Smooth muscle cell (in vitro differentiated cells): ENCODE measurements at regions not wholly inside any gene's neighbourhood (a gene's known extent, or its start where the extent isn't known, plus 50 kb on each side); places are given as distances from the start of the nearest gene placed in this dataset.

Source experiments
- DNase-seq: peaks from one replicate; lab custom pipeline; 2025; ENCODE audit not compliant: unreplicated experiment; lab: John Stamatoyannopoulos, UW
- H2AFZ ChIP-seq: fragments of 200-600 bp; sonication (generic); 2 replicates; pipeline ENCODE4 v1.6.0; 2016; ENCODE audit warnings: antibody characterized with exemption, low read depth, mild to moderate bottlenecking
- H3F3A ChIP-seq: fragments of 200-600 bp; sonication (generic); 2 replicates; pipeline ENCODE4 v1.6.0; 2017; ENCODE audit warnings: antibody characterized with exemption, low read depth
- H3K27ac ChIP-seq: fragments of 200-600 bp; sonication (generic); 2 replicates; pipeline ENCODE4 v1.5.1; 2016; ENCODE audit warnings: low read depth, mild to moderate bottlenecking
- H3K27me3 ChIP-seq: fragments of 200-600 bp; sonication (generic); 2 replicates; pipeline ENCODE4 v1.6.1; 2016; ENCODE audit warnings: low read depth, mild to moderate bottlenecking
- H3K36me3 ChIP-seq: fragments of 200-600 bp; sonication (generic); 2 replicates; pipeline ENCODE4 v1.5.1; 2016; ENCODE audit warnings: low read depth
- H3K4me1 ChIP-seq: fragments of 200-600 bp; sonication (generic); 2 replicates; pipeline ENCODE4 v1.5.1; 2016; ENCODE audit warnings: low read depth
- H3K4me2 ChIP-seq: fragments of 200-600 bp; sonication (generic); 2 replicates; pipeline ENCODE4 v1.6.0; 2016; ENCODE audit warnings: mild to moderate bottlenecking
- H3K4me3 ChIP-seq: fragments of 200-600 bp; sonication (generic); 2 replicates; pipeline ENCODE4 v1.5.1; 2016; ENCODE audit warnings: mild to moderate bottlenecking
- H3K79me2 ChIP-seq: fragments of 200-600 bp; sonication (generic); 2 replicates; pipeline ENCODE4 v1.6.0; 2016; ENCODE audit warnings: low read depth, mild to moderate bottlenecking
- H3K9ac ChIP-seq: fragments of 200-600 bp; sonication (generic); 2 replicates; pipeline ENCODE4 v1.6.0; 2016; ENCODE audit warnings: low read depth
- H3K9me3 ChIP-seq: fragments of 200-600 bp; sonication (generic); replicated peaks from 2 replicates; pipeline ENCODE4 v1.5.1; 2016; ENCODE audit warnings: low read depth
- H4K20me1 ChIP-seq: fragments of 200-600 bp; sonication (generic); 2 replicates; pipeline ENCODE4 v1.6.0; 2016; ENCODE audit warnings: low read depth
- WGBS: methylation state at CpG from one replicate; pipeline ENCODE4 v1.1.7; 2016; ENCODE audit warnings: low lambda C conversion rate; 5-methylcytosine and 5-hydroxymethylcytosine counted together
- TF ChIP-seq, protein P1 (sequence below): fragments of 200-600 bp; sonication (generic); IDR thresholded peaks from 2 replicates; pipeline ENCODE4 v1.5.1; 2017; ENCODE audit warnings: borderline replicate concordance, mild to moderate bottlenecking, antibody characterized with exemption; ENCODE audit not compliant: insufficient read depth, poor library complexity, severe bottlenecking

DNA sequence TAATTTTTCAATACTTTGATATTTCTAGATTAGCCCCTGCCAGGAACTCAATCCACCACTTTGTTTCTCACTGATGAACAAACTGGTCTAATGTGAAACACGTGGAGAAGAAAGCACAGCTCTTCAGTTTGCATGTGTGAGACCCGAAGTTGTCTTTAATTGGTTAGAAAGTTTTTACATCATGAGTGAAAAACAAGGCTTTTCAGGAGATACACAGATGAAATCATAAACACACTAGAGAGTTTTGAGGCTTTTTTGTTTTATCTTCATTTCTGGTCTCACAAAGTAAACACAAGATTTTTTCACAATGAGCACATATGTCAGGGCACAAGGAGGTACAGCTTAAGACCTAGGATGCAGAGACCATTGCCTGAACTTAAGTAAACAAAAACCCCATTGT, 84.5 kb upstream of the MOCS2 start:
- H3K4me1 ChIP-seq = no peaks in the 10 kb centered on the region
- no peaks in the 10 kb centered on the region for H3K27me3 ChIP-seq
- no peaks in the 10 kb centered on the region for H4K20me1 ChIP-seq
- H3K27ac ChIP-seq = no peak overlapping the region
- no peak for DNase-seq
- no peak overlapping the region for H3K4me3 ChIP-seq
- peak overlapping the region; percentile 34 for H3K4me2 ChIP-seq
- no peaks in the 10 kb centered on the region for H3F3A ChIP-seq
- H3K9ac ChIP-seq = no peak overlapping the region
- TF ChIP-seq, protein P1, sequence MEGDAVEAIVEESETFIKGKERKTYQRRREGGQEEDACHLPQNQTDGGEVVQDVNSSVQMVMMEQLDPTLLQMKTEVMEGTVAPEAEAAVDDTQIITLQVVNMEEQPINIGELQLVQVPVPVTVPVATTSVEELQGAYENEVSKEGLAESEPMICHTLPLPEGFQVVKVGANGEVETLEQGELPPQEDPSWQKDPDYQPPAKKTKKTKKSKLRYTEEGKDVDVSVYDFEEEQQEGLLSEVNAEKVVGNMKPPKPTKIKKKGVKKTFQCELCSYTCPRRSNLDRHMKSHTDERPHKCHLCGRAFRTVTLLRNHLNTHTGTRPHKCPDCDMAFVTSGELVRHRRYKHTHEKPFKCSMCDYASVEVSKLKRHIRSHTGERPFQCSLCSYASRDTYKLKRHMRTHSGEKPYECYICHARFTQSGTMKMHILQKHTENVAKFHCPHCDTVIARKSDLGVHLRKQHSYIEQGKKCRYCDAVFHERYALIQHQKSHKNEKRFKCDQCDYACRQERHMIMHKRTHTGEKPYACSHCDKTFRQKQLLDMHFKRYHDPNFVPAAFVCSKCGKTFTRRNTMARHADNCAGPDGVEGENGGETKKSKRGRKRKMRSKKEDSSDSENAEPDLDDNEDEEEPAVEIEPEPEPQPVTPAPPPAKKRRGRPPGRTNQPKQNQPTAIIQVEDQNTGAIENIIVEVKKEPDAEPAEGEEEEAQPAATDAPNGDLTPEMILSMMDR = no peak
- H2AFZ ChIP-seq = peak overlapping the region; percentile 70
- H3K9me3 ChIP-seq = no peaks in the 10 kb centered on the region
- WGBS = 48% methylated on average over 2 of the region's 2 CpGs
- H3K36me3 ChIP-seq = no peaks in the 10 kb centered on the region
- H3K79me2 ChIP-seq = no peaks in the 10 kb centered on the region

GRCh38 chr5:53199882-53200281, 90.3 kb upstream of the MOCS2 start:
- Histone ChIP-seq H2AFZ (peak overlapping the region; percentile 54), H3K27ac (no peak overlapping the region), H4K20me1 (no peaks in the 10 kb centered on the region), H3K9ac (no peak overlapping the region), H3K4me2 (no peak overlapping the region), H3K36me3 (no peaks in the 10 kb centered on the region), H3K27me3 (no peaks in the 10 kb centered on the region), H3K79me2 (no peaks in the 10 kb centered on the region), H3K9me3 (no peaks in the 10 kb centered on the region), H3K4me1 (no peaks in the 10 kb centered on the region), H3F3A (no peaks in the 10 kb centered on the region), H3K4me3 (no peak overlapping the region)
- TF ChIP-seq, protein P1 = no peak
- no peak for DNase-seq

DNA sequence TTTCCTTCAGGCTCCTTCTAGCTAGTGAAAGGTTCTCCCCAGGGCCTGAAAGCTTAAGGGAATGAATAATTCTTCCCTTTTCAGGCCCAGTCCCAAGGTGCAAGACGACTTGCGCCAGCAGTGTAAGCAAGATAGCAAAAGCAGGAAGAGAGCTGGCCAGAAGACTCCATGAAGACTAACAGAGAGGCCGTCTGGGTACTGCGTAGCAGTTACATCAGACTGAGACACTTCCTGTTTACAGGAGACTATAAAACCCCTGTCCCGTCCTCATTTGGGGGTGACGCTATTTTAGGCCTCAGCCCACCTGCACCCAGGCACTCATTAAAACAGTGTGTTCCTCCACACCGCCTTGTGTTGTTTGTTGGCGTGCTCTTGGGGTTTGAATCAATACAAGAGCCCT, 90.7 kb upstream of the MOCS2 start:
- TF ChIP-seq, protein P1 = no peak
- DNase-seq = no peak
- 73% methylated on average over 8 of the region's 8 CpGs for WGBS
- Histone ChIP-seq H3K9ac (no peak overlapping the region), H3K27me3 (no peaks in the 10 kb centered on the region), H3K9me3 (no peaks in the 10 kb centered on the region), H4K20me1 (no peaks in the 10 kb centered on the region), H3K79me2 (no peaks in the 10 kb centered on the region), H3K4me3 (no peak overlapping the region), H3K27ac (no peak overlapping the region), H2AFZ (peak overlapping the region; percentile 54), H3F3A (no peaks in the 10 kb centered on the region), H3K4me2 (no peak overlapping the region), H3K36me3 (no peaks in the 10 kb centered on the region), H3K4me1 (no peaks in the 10 kb centered on the region)

GRCh38 chr5:53201746-53202145, 92.2 kb upstream of the MOCS2 start:
- no peak overlapping the region for H3K4me3 ChIP-seq
- H3K9ac ChIP-seq = no peak overlapping the region
- no peak overlapping the region for H3K27ac ChIP-seq
- DNase-seq = no peak
- H3K9me3 ChIP-seq = no peaks in the 10 kb centered on the region
- no peaks in the 10 kb centered on the region for H3K36me3 ChIP-seq
- no peaks in the 10 kb centered on the region for H4K20me1 ChIP-seq
- H3K4me1 ChIP-seq = no peaks in the 10 kb centered on the region
- no peaks in the 10 kb centered on the region for H3K27me3 ChIP-seq
- H3K79me2 ChIP-seq = no peaks in the 10 kb centered on the region
- H2AFZ ChIP-seq = no peak overlapping the region
- TF ChIP-seq, protein P1 = no peak
- H3F3A ChIP-seq = no peaks in the 10 kb centered on the region
- 92% methylated on average over 3 of the region's 3 CpGs for WGBS
- no peak overlapping the region for H3K4me2 ChIP-seq
